ENCODE measurements at regions not wholly inside any gene's neighbourhood (a gene's known extent, or its start where the extent isn't known, plus 50 kb on each side); places are given as distances from the start of the nearest gene placed in this dataset.

DNA sequence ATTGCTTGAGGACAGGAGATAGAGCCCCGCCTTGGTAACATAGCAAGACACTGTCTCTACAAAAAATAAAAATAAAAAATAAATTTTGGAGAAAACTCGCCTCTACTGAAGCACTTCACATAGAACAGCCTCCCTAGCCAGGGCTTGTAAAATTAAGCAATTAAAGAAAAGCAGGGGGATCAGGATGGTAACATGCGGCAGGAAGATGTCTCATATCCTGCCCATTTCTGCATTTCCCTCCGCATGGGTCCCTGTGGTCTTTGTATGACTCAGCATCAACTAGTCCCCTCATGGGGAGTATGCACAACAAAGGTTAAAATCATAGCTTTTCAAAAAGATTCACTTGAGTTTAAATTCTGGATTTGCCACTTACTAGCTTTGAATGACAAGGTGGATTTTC is 379.0 kb downstream of the EPHA7 start:
- POLR2A ChIA-PET (ENCODE audit: partially characterized antibody), result no interaction called here
- no peak overlapping the region for H3K4me3 Mint-ChIP-seq

GRCh38 chr6:93036835-93037234 is 382.5 kb downstream of the EPHA7 start:
- Mint-ChIP-seq H3K27ac (no peak overlapping the region), H3K36me3 (no peaks in the 10 kb centered on the region), H3K4me1 (no peaks in the 10 kb centered on the region), H3K9me3 (peaks cover 2 to 44% (median 15%) of the 10 kb centered on the region in 8 donors), H3K27me3 (no peaks in the 10 kb centered on the region), H3K4me3 (no peak overlapping the region)
- Histone ChIP-seq H3K36me3 (ENCODE audit: insufficient read depth, low read length) (no peaks in the 10 kb centered on the region), H3K27me3 (ENCODE audit: insufficient read depth, low read length) (no peaks in the 10 kb centered on the region), H3K4me3 (ENCODE audit: low read length in 2 of 2) (no peak overlapping the region), H3K27ac (ENCODE audit: low read depth, low read length) (no peak overlapping the region), H3K9me3 (ENCODE audit: control insufficient read depth in 1 of 2, low read length in 2 of 2) (no peaks in the 10 kb centered on the region), H3K4me1 (ENCODE audit: insufficient read depth, low read length) (no peaks in the 10 kb centered on the region)
- DNase-seq, result no peak
- intact Hi-C loops (cut with micrococcal nuclease), result no loop called here
- ChIA-PET POLR2A (ENCODE audit: partially characterized antibody) (no interaction called here), CTCF (ENCODE audit: partially characterized antibody) (interaction anchor here (1.3 kb wide), 1 partner anchor 15 kb away, joined by 3 read pairs; no protein-coding TSS in a partner anchor)

More for the DNA sequence above, 379.0 kb downstream of the EPHA7 start:
- CTCF ChIA-PET (ENCODE audit: partially characterized antibody), result no interaction called here
- Histone ChIP-seq H3K4me3 (ENCODE audit: low read length in 2 of 2) (no peak overlapping the region), H3K9me3 (ENCODE audit: control insufficient read depth in 1 of 2, low read length in 2 of 2) (no peaks in the 10 kb centered on the region), H3K27me3 (ENCODE audit: insufficient read depth, low read length) (no peaks in the 10 kb centered on the region), H3K27ac (ENCODE audit: low read depth, low read length) (no peak overlapping the region), H3K4me1 (ENCODE audit: insufficient read depth, low read length) (no peaks in the 10 kb centered on the region), H3K36me3 (ENCODE audit: insufficient read depth, low read length) (no peaks in the 10 kb centered on the region)
- no peaks in the 10 kb centered on the region for H3K27me3 Mint-ChIP-seq
- no peaks in the 10 kb centered on the region for H3K36me3 Mint-ChIP-seq
- H3K4me1 Mint-ChIP-seq, result no peaks in the 10 kb centered on the region
- intact Hi-C loops (cut with micrococcal nuclease), result no loop called here
- no peak for DNase-seq
- no peak overlapping the region for H3K27ac Mint-ChIP-seq
- peaks cover 2 to 30% (median 7%) of the 10 kb centered on the region in 8 donors for H3K9me3 Mint-ChIP-seq

DNA sequence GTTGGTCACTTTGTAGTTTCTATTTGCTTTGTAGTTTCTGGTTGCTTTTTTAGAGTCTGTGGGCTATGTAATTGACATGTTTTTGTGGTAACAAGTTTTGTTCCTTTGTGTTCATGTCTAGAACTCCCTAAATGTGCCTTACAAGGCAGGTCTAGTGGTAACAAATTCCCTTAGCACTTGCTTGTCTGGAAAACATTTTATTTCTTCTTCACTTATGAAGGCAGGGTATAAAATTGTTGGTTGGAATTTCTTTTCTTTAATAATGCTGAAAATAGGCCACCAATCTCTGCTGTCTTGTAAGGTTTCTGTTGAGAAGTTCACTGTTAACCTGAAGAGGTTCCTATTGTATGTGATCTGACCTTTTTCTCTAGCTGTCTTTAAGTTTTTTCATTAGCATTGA is 383.6 kb downstream of the EPHA7 start:
- ChIA-PET POLR2A (ENCODE audit: partially characterized antibody) (no interaction called here), CTCF (ENCODE audit: partially characterized antibody) (interaction anchor here (1.3 kb wide), 1 partner anchor 14 kb away, joined by 3 read pairs; no protein-coding TSS in a partner anchor)
- Mint-ChIP-seq H3K36me3 (no peaks in the 10 kb centered on the region), H3K4me3 (no peak overlapping the region), H3K27ac (no peak overlapping the region), H3K4me1 (no peaks in the 10 kb centered on the region), H3K9me3 (peaks cover 3 to 39% (median 17%) of the 10 kb centered on the region in 8 donors), H3K27me3 (no peaks in the 10 kb centered on the region)
- no peaks in the 10 kb centered on the region for H3K9me3 ChIP-seq (ENCODE audit: control insufficient read depth in 1 of 2, low read length in 2 of 2)
- no peak for DNase-seq
- no peak overlapping the region for H3K27ac ChIP-seq (ENCODE audit: low read depth, low read length)
- H3K4me1 ChIP-seq (ENCODE audit: insufficient read depth, low read length), result no peaks in the 10 kb centered on the region
- no peaks in the 10 kb centered on the region for H3K36me3 ChIP-seq (ENCODE audit: insufficient read depth, low read length)
- H3K4me3 ChIP-seq (ENCODE audit: low read length in 2 of 2), result no peak overlapping the region
- H3K27me3 ChIP-seq (ENCODE audit: insufficient read depth, low read length), result no peaks in the 10 kb centered on the region
- intact Hi-C loops (cut with micrococcal nuclease), result no loop called here

- no peaks in the 10 kb centered on the region for H3K27me3 ChIP-seq (ENCODE audit: insufficient read depth, low read length)
Measured at GRCh38 chr6:93021235-93021915, 398.0 kb downstream of the EPHA7 start.

DNA sequence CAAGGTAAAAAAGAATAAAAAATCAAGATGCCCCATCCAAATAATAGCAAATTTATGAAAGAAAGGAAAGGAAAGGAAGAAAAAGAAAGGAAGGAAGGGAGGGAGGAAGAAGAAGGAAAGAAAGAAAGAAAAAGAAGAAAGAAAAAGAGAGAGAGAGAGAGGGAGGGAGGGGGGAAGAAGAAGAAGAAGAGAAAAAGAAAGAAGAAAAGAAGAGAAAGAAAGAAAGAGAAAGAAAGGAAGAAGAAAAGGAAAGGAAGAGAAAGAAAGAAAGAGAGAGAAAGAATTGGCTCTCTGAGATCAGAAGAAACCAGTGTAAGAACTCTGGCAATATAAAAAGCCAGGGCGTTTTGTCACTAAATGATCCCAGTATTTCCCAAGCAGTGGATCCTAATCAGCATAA is 401.7 kb downstream of the EPHA7 start:
- H3K27ac ChIP-seq (ENCODE audit: low read depth, low read length), result no peak overlapping the region
- no peaks in the 10 kb centered on the region for H3K4me1 ChIP-seq (ENCODE audit: insufficient read depth, low read length)
- H3K36me3 ChIP-seq (ENCODE audit: insufficient read depth, low read length), result no peaks in the 10 kb centered on the region
- Mint-ChIP-seq H3K27ac (no peak overlapping the region), H3K4me1 (no peaks in the 10 kb centered on the region), H3K27me3 (no peaks in the 10 kb centered on the region), H3K9me3 (peaks cover 0 to 9% (median 5%) of the 10 kb centered on the region in 8 donors), H3K4me3 (no peak overlapping the region), H3K36me3 (no peaks in the 10 kb centered on the region)
- ChIA-PET POLR2A (ENCODE audit: partially characterized antibody) (no interaction called here), CTCF (ENCODE audit: partially characterized antibody) (no interaction called here)
- H3K4me3 ChIP-seq (ENCODE audit: low read length in 2 of 2), result no peak overlapping the region
- DNase-seq, result no peak
- no peaks in the 10 kb centered on the region for H3K9me3 ChIP-seq (ENCODE audit: control insufficient read depth in 1 of 2, low read length in 2 of 2)
- no peaks in the 10 kb centered on the region for H3K27me3 ChIP-seq (ENCODE audit: insufficient read depth, low read length)
- intact Hi-C loops (cut with micrococcal nuclease), result no loop called here

More at GRCh38 chr6:93021235-93021915, 398.0 kb downstream of the EPHA7 start:
- no peaks in the 10 kb centered on the region for H3K36me3 ChIP-seq (ENCODE audit: insufficient read depth, low read length)
- Mint-ChIP-seq H3K36me3 (no peaks in the 10 kb centered on the region), H3K4me1 (no peaks in the 10 kb centered on the region), H3K27me3 (no peaks in the 10 kb centered on the region), H3K27ac (no peak overlapping the region), H3K9me3 (peaks cover 0 to 13% (median 6%) of the 10 kb centered on the region in 8 donors), H3K4me3 (no peak overlapping the region)
- H3K4me3 ChIP-seq (ENCODE audit: low read length in 2 of 2), result no peak overlapping the region
- H3K4me1 ChIP-seq (ENCODE audit: insufficient read depth, low read length), result no peaks in the 10 kb centered on the region
- no peak for DNase-seq
- H3K27ac ChIP-seq (ENCODE audit: low read depth, low read length), result no peak overlapping the region
- H3K9me3 ChIP-seq (ENCODE audit: control insufficient read depth in 1 of 2, low read length in 2 of 2), result no peaks in the 10 kb centered on the region
- ChIA-PET CTCF (ENCODE audit: partially characterized antibody) (interaction anchor here (0.6 to 1.2 kb wide), 2 partner anchors 12 to 15 kb away, joined by 3 read pairs; no protein-coding TSS in a partner anchor), POLR2A (ENCODE audit: partially characterized antibody) (no interaction called here)
- intact Hi-C loops (cut with micrococcal nuclease), result no loop called here

GRCh38 chr6:93017213-93017612 is 402.1 kb downstream of the EPHA7 start:
- no peaks in the 10 kb centered on the region for H3K36me3 ChIP-seq (ENCODE audit: insufficient read depth, low read length)
- H3K27ac Mint-ChIP-seq, result no peak overlapping the region
- H3K9me3 Mint-ChIP-seq, result peaks cover 0 to 9% (median 4%) of the 10 kb centered on the region in 8 donors
- H3K27me3 Mint-ChIP-seq, result no peaks in the 10 kb centered on the region
- no peak overlapping the region for H3K27ac ChIP-seq (ENCODE audit: low read depth, low read length)
- no peaks in the 10 kb centered on the region for H3K4me1 Mint-ChIP-seq
- H3K36me3 Mint-ChIP-seq, result no peaks in the 10 kb centered on the region
- no peaks in the 10 kb centered on the region for H3K9me3 ChIP-seq (ENCODE audit: control insufficient read depth in 1 of 2, low read length in 2 of 2)
- no peaks in the 10 kb centered on the region for H3K27me3 ChIP-seq (ENCODE audit: insufficient read depth, low read length)
- intact Hi-C loops (cut with micrococcal nuclease), result no loop called here
- no peaks in the 10 kb centered on the region for H3K4me1 ChIP-seq (ENCODE audit: insufficient read depth, low read length)
- no peak for DNase-seq
- H3K4me3 ChIP-seq (ENCODE audit: low read length in 2 of 2), result no peak overlapping the region
- CTCF ChIA-PET (ENCODE audit: partially characterized antibody), result no interaction called here
- no peak overlapping the region for H3K4me3 Mint-ChIP-seq
- POLR2A ChIA-PET (ENCODE audit: partially characterized antibody), result no interaction called here

GRCh38 chr6:93013054-93013453 is 406.3 kb downstream of the EPHA7 start:
- POLR2A ChIA-PET (ENCODE audit: partially characterized antibody), result no interaction called here

More at GRCh38 chr6:93013054-93013453, 406.3 kb downstream of the EPHA7 start:
- Histone ChIP-seq H3K36me3 (ENCODE audit: insufficient read depth, low read length) (no peaks in the 10 kb centered on the region), H3K27me3 (ENCODE audit: insufficient read depth, low read length) (no peaks in the 10 kb centered on the region), H3K27ac (ENCODE audit: low read depth, low read length) (no peak overlapping the region), H3K4me3 (ENCODE audit: low read length in 2 of 2) (no peak overlapping the region), H3K4me1 (ENCODE audit: insufficient read depth, low read length) (no peaks in the 10 kb centered on the region), H3K9me3 (ENCODE audit: control insufficient read depth in 1 of 2, low read length in 2 of 2) (no peaks in the 10 kb centered on the region)
- DNase-seq, result no peak
- Mint-ChIP-seq H3K36me3 (no peaks in the 10 kb centered on the region), H3K9me3 (peaks cover 0 to 5% (median 3%) of the 10 kb centered on the region in 8 donors), H3K27ac (no peak overlapping the region), H3K4me3 (no peak overlapping the region), H3K27me3 (no peaks in the 10 kb centered on the region), H3K4me1 (no peaks in the 10 kb centered on the region)
- CTCF ChIA-PET (ENCODE audit: partially characterized antibody), result no interaction called here
- intact Hi-C loops (cut with micrococcal nuclease), result no loop called here
